HEK293 (cell line): ENCODE measurements at regions not wholly inside any gene's neighbourhood (a gene's known extent, or its start where the extent isn't known, plus 50 kb on each side); places are given as distances from the start of the nearest gene placed in this dataset.

ENCODE experiments used
- CTCF ChIP-seq: fragments of 450-650 bp; formaldehyde crosslinking; IDR thresholded peaks from 2 replicates; pipeline ENCODE4 v1.5.1; 2016; ENCODE audit warnings: missing biosample characterization, missing genetic modification characterization
- EGR2 ChIP-seq: fragments of 450-650 bp; formaldehyde crosslinking; IDR thresholded peaks from 2 replicates; pipeline ENCODE4 v1.5.1; 2016; ENCODE audit warnings: low read depth, missing biosample characterization, missing genetic modification characterization
- WT1 ChIP-seq: fragments of 450-650 bp; formaldehyde crosslinking; IDR thresholded peaks from 2 replicates; pipeline ENCODE4 v1.5.1; 2016; ENCODE audit warnings: missing biosample characterization, missing genetic modification characterization
- ZBTB17 ChIP-seq: fragments of 450-650 bp; formaldehyde crosslinking; IDR thresholded peaks from 2 replicates; pipeline ENCODE4 v1.5.1; 2016; ENCODE audit warnings: missing biosample characterization, missing genetic modification characterization
- ZNF10 ChIP-seq: fragments of 450-650 bp; formaldehyde crosslinking; IDR thresholded peaks from 2 replicates; pipeline ENCODE4 v1.5.1; 2017; ENCODE audit warnings: missing biosample characterization, missing genetic modification characterization
- ZNF114 ChIP-seq: fragments of 450-650 bp; formaldehyde crosslinking; IDR thresholded peaks from 2 replicates; pipeline ENCODE4 v1.5.0; 2017; ENCODE audit warnings: missing biosample characterization, missing genetic modification characterization
- ZNF146 ChIP-seq: fragments of 450-650 bp; formaldehyde crosslinking; IDR thresholded peaks from 2 replicates; pipeline ENCODE4 v1.5.1; 2016; ENCODE audit warnings: missing biosample characterization, missing genetic modification characterization
- ZNF449 ChIP-seq: fragments of 450-650 bp; formaldehyde crosslinking; IDR thresholded peaks from 2 replicates; pipeline ENCODE4 v1.5.1; 2017; ENCODE audit warnings: missing biosample characterization, mild to moderate bottlenecking, missing genetic modification characterization, moderate library complexity
- ZSCAN23 ChIP-seq: fragments of 450-650 bp; formaldehyde crosslinking; IDR thresholded peaks from 2 replicates; pipeline ENCODE4 v1.5.1; 2016; ENCODE audit warnings: missing biosample characterization, missing genetic modification characterization

GRCh38 chr14:61218767-61219166 lies 62.4 kb downstream of the TMEM30B start:
- TF ChIP-seq ZNF114, result no peak
- no peak for TF ChIP-seq EGR2 (tag by site-specific recombination)
- TF ChIP-seq CTCF, result no peak
- no peak for TF ChIP-seq WT1 (tag by site-specific recombination)
- TF ChIP-seq ZSCAN23 (tag by site-specific recombination), result no peak
- TF ChIP-seq ZNF146 (tag by site-specific recombination), result no peak
- no peak for TF ChIP-seq ZNF10 (tag by site-specific recombination)
- TF ChIP-seq ZNF449 (tag by site-specific recombination), result no peak
- no peak for TF ChIP-seq ZBTB17
